ENCODE measurements at regions not wholly inside any gene's neighbourhood (a gene's known extent, or its start where the extent isn't known, plus 50 kb on each side); places are given as distances from the start of the nearest gene placed in this dataset.
A peak's percentile ranks its signal among the peaks of the same experiment; 100 is the strongest.

DNA sequence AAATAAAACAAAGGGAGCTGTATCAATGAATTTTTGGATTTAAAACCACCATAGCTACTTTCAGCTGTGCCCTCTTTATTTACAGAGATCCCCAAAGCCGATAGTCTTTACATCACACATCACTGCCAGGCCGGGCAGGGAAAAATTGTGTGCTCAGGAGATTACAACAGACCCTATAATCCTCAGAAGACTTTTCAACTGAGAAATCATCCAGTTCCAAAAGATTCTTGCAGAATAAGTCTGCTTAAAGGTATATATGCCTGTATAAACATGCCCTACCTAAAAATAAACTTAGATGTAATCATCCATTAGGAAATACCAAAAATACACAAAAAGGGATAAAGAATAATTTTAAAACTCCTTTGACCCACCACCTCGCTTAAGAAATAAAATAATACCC, 70.1 kb upstream of the MAP1LC3B2 start:
- Histone ChIP-seq H3K9me3 (ENCODE audit: control insufficient read depth, insufficient read depth, low read depth, low read length) (no peaks in the 10 kb centered on the region), H3K4me3 (replicated peaks in 1 of 4; ENCODE audit: control extremely low read depth in 1 of 4, insufficient read depth in 1 of 4, low read depth in 3 of 4, low read length in 4 of 4) (no peak overlapping the region), H3K79me2 (ENCODE audit: control insufficient read depth, insufficient read depth, low read length) (no peaks in the 10 kb centered on the region), H3K27ac (ENCODE audit: insufficient read depth, low read length) (no peak overlapping the region), H3K9ac (ENCODE audit: insufficient read depth, low read length) (no peak overlapping the region), H3K27me3 (ENCODE audit: control insufficient read depth, insufficient read depth, low read length) (no peaks in the 10 kb centered on the region), H3K36me3 (ENCODE audit: control insufficient read depth, insufficient read depth, low read length) (no peaks in the 10 kb centered on the region), H3K4me2 (ENCODE audit: extremely low read depth, insufficient read depth, low read length) (no peak overlapping the region), H4K20me1 (ENCODE audit: control insufficient read depth, extremely low read depth, insufficient read depth, low read length) (no peaks in the 10 kb centered on the region), H2AFZ (ENCODE audit: low read length) (no peak overlapping the region), H3K4me1 (ENCODE audit: control insufficient read depth, extremely low read depth, insufficient read depth, low read length) (peaks cover 2% of the 10 kb centered on the region)
- no peak for DNase-seq (ENCODE audit: low read depth in 2 of 2)
- TF ChIP-seq EZH2 (IDR thresholded peaks at IDR 0.05; ENCODE audit: low read length, missing control alignments): no peak
- TF ChIP-seq, protein P1, sequence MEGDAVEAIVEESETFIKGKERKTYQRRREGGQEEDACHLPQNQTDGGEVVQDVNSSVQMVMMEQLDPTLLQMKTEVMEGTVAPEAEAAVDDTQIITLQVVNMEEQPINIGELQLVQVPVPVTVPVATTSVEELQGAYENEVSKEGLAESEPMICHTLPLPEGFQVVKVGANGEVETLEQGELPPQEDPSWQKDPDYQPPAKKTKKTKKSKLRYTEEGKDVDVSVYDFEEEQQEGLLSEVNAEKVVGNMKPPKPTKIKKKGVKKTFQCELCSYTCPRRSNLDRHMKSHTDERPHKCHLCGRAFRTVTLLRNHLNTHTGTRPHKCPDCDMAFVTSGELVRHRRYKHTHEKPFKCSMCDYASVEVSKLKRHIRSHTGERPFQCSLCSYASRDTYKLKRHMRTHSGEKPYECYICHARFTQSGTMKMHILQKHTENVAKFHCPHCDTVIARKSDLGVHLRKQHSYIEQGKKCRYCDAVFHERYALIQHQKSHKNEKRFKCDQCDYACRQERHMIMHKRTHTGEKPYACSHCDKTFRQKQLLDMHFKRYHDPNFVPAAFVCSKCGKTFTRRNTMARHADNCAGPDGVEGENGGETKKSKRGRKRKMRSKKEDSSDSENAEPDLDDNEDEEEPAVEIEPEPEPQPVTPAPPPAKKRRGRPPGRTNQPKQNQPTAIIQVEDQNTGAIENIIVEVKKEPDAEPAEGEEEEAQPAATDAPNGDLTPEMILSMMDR (conservative IDR thresholded peaks at IDR 0.05 in 1 of 2, IDR thresholded peaks at IDR 0.05 in 1 of 2; ENCODE audit: low read depth in 1 of 2, low read length in 2 of 2): no peak

DNA sequence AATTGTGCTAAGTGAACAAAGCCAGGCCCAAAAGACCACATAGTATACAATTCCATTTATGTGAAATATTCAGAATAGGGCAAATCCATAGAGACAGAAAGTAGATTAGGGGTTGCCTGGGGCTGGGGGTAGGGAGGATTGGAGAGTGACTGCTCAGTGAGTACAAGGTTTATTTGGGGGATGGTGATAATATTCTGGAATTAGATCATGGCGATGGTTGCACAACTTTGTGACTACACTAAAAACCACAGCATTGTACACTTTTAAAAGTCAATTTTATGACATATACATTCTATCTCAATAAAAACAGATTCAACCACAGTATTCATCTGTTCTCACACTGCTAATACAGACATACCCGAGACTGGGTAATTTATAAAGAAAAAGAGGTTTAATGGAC, 68.7 kb upstream of the MAP1LC3B2 start:
- no peak overlapping the region for H3K4me2 ChIP-seq (ENCODE audit: extremely low read depth, insufficient read depth, low read length)
- H3K9ac ChIP-seq (ENCODE audit: insufficient read depth, low read length): no peak overlapping the region
- peak in 1 of 2 donors; percentile 63 for DNase-seq (ENCODE audit: low read depth in 2 of 2)
- no peaks in the 10 kb centered on the region for H3K36me3 ChIP-seq (ENCODE audit: control insufficient read depth, insufficient read depth, low read length)
- H3K27me3 ChIP-seq (ENCODE audit: control insufficient read depth, insufficient read depth, low read length): no peaks in the 10 kb centered on the region
- H3K4me3 ChIP-seq (replicated peaks in 1 of 4; ENCODE audit: control extremely low read depth in 1 of 4, insufficient read depth in 1 of 4, low read depth in 3 of 4, low read length in 4 of 4): no peak overlapping the region
- no peak for TF ChIP-seq EZH2 (IDR thresholded peaks at IDR 0.05; ENCODE audit: low read length, missing control alignments)
- TF ChIP-seq, protein P1 (conservative IDR thresholded peaks at IDR 0.05 in 1 of 2, IDR thresholded peaks at IDR 0.05 in 1 of 2; ENCODE audit: low read depth in 1 of 2, low read length in 2 of 2): no peak
- H3K79me2 ChIP-seq (ENCODE audit: control insufficient read depth, insufficient read depth, low read length): no peaks in the 10 kb centered on the region
- H3K4me1 ChIP-seq (ENCODE audit: control insufficient read depth, extremely low read depth, insufficient read depth, low read length): peaks cover 2% of the 10 kb centered on the region
- H3K9me3 ChIP-seq (ENCODE audit: control insufficient read depth, insufficient read depth, low read depth, low read length): no peaks in the 10 kb centered on the region
- H4K20me1 ChIP-seq (ENCODE audit: control insufficient read depth, extremely low read depth, insufficient read depth, low read length): no peaks in the 10 kb centered on the region
- H2AFZ ChIP-seq (ENCODE audit: low read length): no peak overlapping the region
- no peak overlapping the region for H3K27ac ChIP-seq (ENCODE audit: insufficient read depth, low read length)

DNA sequence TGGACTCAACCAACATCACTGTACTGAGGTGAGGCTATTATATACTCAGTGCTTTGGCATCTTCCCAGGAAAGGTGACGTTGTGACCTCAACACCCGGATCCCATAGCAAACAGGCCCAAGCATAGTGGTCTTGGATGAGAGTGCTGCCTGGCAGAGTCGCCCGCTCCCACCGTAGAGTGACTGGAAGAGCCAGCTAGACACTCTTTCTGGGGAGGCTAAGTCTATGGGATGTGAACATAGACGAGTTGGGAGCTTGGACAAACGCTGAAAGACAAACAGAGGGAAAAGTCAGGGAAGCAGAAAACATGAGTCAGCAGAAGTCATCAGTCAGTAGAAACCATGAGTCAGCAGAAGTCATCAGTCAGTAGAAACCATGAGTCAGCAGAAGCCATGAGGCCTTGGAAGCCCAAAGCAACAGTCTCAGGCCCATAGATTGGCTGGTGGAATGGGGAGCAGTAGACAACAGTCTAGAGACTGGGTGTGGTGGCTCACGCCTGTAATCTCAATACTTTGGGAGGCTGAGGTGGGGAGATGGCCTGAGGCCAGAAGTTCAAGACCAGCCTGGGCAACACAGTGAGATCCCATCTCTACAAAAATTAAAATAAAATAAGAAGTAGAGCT, 66.4 kb upstream of the MAP1LC3B2 start:
- Histone ChIP-seq H3K36me3 (ENCODE audit: control insufficient read depth, insufficient read depth, low read length) (no peaks in the 10 kb centered on the region), H2AFZ (ENCODE audit: low read length) (no peak overlapping the region), H3K27ac (ENCODE audit: insufficient read depth, low read length) (no peak overlapping the region), H3K4me1 (ENCODE audit: control insufficient read depth, extremely low read depth, insufficient read depth, low read length) (peaks cover 2% of the 10 kb centered on the region), H3K4me3 (replicated peaks in 1 of 4; ENCODE audit: control extremely low read depth in 1 of 4, insufficient read depth in 1 of 4, low read depth in 3 of 4, low read length in 4 of 4) (no peak overlapping the region), H3K9me3 (ENCODE audit: control insufficient read depth, insufficient read depth, low read depth, low read length) (no peaks in the 10 kb centered on the region), H3K9ac (ENCODE audit: insufficient read depth, low read length) (no peak overlapping the region), H3K4me2 (ENCODE audit: extremely low read depth, insufficient read depth, low read length) (no peak overlapping the region), H3K79me2 (ENCODE audit: control insufficient read depth, insufficient read depth, low read length) (no peaks in the 10 kb centered on the region), H4K20me1 (ENCODE audit: control insufficient read depth, extremely low read depth, insufficient read depth, low read length) (no peaks in the 10 kb centered on the region), H3K27me3 (ENCODE audit: control insufficient read depth, insufficient read depth, low read length) (no peaks in the 10 kb centered on the region)
- DNase-seq (ENCODE audit: low read depth in 2 of 2): peak; percentile 65 to 83
- no peak for TF ChIP-seq EZH2 (IDR thresholded peaks at IDR 0.05; ENCODE audit: low read length, missing control alignments)
- TF ChIP-seq, protein P1 (conservative IDR thresholded peaks at IDR 0.05 in 1 of 2, IDR thresholded peaks at IDR 0.05 in 1 of 2; ENCODE audit: low read depth in 1 of 2, low read length in 2 of 2): no peak

Measured in fibroblast of lung (primary cell).